ENCODE measurements at regions not wholly inside any gene's neighbourhood (a gene's known extent, or its start where the extent isn't known, plus 50 kb on each side); places are given as distances from the start of the nearest gene placed in this dataset.

DNA sequence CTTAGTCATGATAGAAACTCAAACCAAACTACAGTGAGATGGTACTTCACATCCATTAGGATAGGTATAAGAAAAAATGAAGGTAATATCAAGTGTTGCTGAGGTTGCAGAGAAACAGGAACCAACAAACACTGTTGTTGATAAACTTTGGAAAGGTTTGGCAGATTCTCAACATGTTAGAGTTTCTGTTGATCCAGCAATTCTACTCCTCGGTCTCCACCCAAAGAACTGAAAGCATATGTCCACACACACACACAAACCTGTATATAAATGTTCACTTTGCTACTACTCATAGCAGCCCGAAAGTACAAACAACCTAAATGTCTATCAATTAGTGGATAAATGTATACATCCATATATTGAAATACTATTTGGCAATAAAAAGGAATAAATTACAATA lies 128.3 kb upstream of the CARMIL1 start:
- H3K9me1 ChIP-seq (ENCODE audit: insufficient read depth, low read length), result peaks cover 3% of the 10 kb centered on the region; the same call in 1 of the 2 replicates
- H3K4me3 ChIP-seq (ENCODE audit: insufficient read depth, low read depth, low read length), result no peak overlapping the region
- no peak overlapping the region for H3K14ac ChIP-seq (replicated peaks; ENCODE audit: low read depth, low read length)
- H3K79me1 ChIP-seq (ENCODE audit: low read depth in 1 of 2, low read length in 2 of 2), result no peaks in the 10 kb centered on the region
- H4K5ac ChIP-seq (ENCODE audit: low read depth, low read length), result no peak overlapping the region
- no peak overlapping the region for H2BK120ac ChIP-seq (ENCODE audit: low read depth, low read length)
- H3K18ac ChIP-seq (ENCODE audit: low read depth, low read length), result no peak overlapping the region
- ATAC-seq (ENCODE audit: low read depth) (no peak), DNase-seq (no peak)
- H2AK9ac ChIP-seq (replicated peaks; ENCODE audit: low read depth, low read length, poor library complexity), result no peak overlapping the region
- no peak overlapping the region for H3K9ac ChIP-seq (ENCODE audit: low read depth, low read length)
- CTCF ChIA-PET, result interaction anchor here (0.7 kb wide), 1 partner anchor 329 kb away, joined by 3 read pairs; no protein-coding TSS in a partner anchor
- no peak overlapping the region for H4K8ac ChIP-seq (ENCODE audit: low read depth in 2 of 2, low read length in 2 of 2)
- TF ChIP-seq BHLHE40 (IDR thresholded peaks at IDR 0.05; ENCODE audit: low read depth, low read length), result no peak
- TF ChIP-seq FOS (IDR thresholded peaks at IDR 0.05; ENCODE audit: low read depth, low read length), result no peak
- TF ChIP-seq CHD1 (IDR thresholded peaks at IDR 0.05; ENCODE audit: low read depth, low read length), result no peak
- no peak for TF ChIP-seq RFX5 (IDR thresholded peaks at IDR 0.05; ENCODE audit: low read depth, low read length)
- TF ChIP-seq, protein P1, sequence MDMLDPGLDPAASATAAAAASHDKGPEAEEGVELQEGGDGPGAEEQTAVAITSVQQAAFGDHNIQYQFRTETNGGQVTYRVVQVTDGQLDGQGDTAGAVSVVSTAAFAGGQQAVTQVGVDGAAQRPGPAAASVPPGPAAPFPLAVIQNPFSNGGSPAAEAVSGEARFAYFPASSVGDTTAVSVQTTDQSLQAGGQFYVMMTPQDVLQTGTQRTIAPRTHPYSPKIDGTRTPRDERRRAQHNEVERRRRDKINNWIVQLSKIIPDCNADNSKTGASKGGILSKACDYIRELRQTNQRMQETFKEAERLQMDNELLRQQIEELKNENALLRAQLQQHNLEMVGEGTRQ (IDR thresholded peaks at IDR 0.05; ENCODE audit: low read depth, low read length), result no peak
- TF ChIP-seq CEBPB (IDR thresholded peaks at IDR 0.05; ENCODE audit: low read depth, low read length), result no peak
- TF ChIP-seq SMC3 (IDR thresholded peaks at IDR 0.05; ENCODE audit: low read depth, low read length), result no peak
- no peak for TF ChIP-seq NFE2L2 (IDR thresholded peaks at IDR 0.05; ENCODE audit: low read depth, low read length)
- no peak for TF ChIP-seq RCOR1 (IDR thresholded peaks at IDR 0.05; ENCODE audit: insufficient replicate concordance, low read length)
- TF ChIP-seq, protein P2, sequence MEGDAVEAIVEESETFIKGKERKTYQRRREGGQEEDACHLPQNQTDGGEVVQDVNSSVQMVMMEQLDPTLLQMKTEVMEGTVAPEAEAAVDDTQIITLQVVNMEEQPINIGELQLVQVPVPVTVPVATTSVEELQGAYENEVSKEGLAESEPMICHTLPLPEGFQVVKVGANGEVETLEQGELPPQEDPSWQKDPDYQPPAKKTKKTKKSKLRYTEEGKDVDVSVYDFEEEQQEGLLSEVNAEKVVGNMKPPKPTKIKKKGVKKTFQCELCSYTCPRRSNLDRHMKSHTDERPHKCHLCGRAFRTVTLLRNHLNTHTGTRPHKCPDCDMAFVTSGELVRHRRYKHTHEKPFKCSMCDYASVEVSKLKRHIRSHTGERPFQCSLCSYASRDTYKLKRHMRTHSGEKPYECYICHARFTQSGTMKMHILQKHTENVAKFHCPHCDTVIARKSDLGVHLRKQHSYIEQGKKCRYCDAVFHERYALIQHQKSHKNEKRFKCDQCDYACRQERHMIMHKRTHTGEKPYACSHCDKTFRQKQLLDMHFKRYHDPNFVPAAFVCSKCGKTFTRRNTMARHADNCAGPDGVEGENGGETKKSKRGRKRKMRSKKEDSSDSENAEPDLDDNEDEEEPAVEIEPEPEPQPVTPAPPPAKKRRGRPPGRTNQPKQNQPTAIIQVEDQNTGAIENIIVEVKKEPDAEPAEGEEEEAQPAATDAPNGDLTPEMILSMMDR (conservative IDR thresholded peaks at IDR 0.05; ENCODE audit: low read depth, low read length), result no peak
- TF ChIP-seq, protein P3, sequence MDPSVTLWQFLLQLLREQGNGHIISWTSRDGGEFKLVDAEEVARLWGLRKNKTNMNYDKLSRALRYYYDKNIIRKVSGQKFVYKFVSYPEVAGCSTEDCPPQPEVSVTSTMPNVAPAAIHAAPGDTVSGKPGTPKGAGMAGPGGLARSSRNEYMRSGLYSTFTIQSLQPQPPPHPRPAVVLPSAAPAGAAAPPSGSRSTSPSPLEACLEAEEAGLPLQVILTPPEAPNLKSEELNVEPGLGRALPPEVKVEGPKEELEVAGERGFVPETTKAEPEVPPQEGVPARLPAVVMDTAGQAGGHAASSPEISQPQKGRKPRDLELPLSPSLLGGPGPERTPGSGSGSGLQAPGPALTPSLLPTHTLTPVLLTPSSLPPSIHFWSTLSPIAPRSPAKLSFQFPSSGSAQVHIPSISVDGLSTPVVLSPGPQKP (IDR thresholded peaks at IDR 0.05; ENCODE audit: borderline replicate concordance, low read depth, low read length), result no peak
- H4K20me1 ChIP-seq (ENCODE audit: insufficient read depth, low read length), result no peaks in the 10 kb centered on the region
- H3K27me3 ChIP-seq (ENCODE audit: control insufficient read depth, insufficient read depth, low read length), result no peaks in the 10 kb centered on the region
- no peak overlapping the region for H3K4ac ChIP-seq (ENCODE audit: low read depth, low read length)
- no peaks in the 10 kb centered on the region for H3K9me3 ChIP-seq (ENCODE audit: control insufficient read depth, insufficient read depth, low read length)
- H3K4me2 ChIP-seq (ENCODE audit: low read depth, low read length), result no peak overlapping the region
- H2BK20ac ChIP-seq (ENCODE audit: low read depth, low read length), result no peak overlapping the region
- H3K36me3 ChIP-seq (ENCODE audit: control insufficient read depth, insufficient read depth, low read length), result no peaks in the 10 kb centered on the region
- in situ Hi-C loops (cut with MboI; ENCODE audit: low sequenced_read_pairs), result no loop called here
- H2BK5ac ChIP-seq (ENCODE audit: low read depth, low read length, poor library complexity, severe bottlenecking), result no peak overlapping the region
- H3K27ac ChIP-seq (ENCODE audit: insufficient read depth, low read length), result no peak overlapping the region
- no peak overlapping the region for H2AFZ ChIP-seq (replicated peaks; ENCODE audit: low read length, poor library complexity)
- peaks cover 10% of the 10 kb centered on the region for H3K4me1 ChIP-seq (ENCODE audit: control insufficient read depth, insufficient read depth, low read length)
- BruUV-seq (replicated peaks), result no TSS peak
- no peak overlapping the region for H3K23ac ChIP-seq (ENCODE audit: low read depth, low read length)
- H2AK5ac ChIP-seq (ENCODE audit: low read depth, low read length), result no peak overlapping the region
- POLR2A ChIA-PET (ENCODE audit: unreplicated experiment), result no interaction called here
- WGBS, 2 experiments (ENCODE audit: extremely low coverage in 2 of 2, insufficient read length in 1 of 2), result no CpG with 5 or more reads among the region's 2 CpGs
- no peak overlapping the region for H4K91ac ChIP-seq (ENCODE audit: insufficient read depth, low read depth, low read length)
- dilution Hi-C loops (cut with HindIII; ENCODE audit: low sequenced_read_pairs, unreplicated experiment), result no loop called here
- intact Hi-C loops (cut with micrococcal nuclease), result no loop called here
- H3K56ac ChIP-seq (ENCODE audit: extremely low read depth, insufficient read depth, low read length), result no peak overlapping the region
- no peak overlapping the region for H2BK15ac ChIP-seq (ENCODE audit: low read depth, low read length)

All from IMR-90 (cell line).